Gastrocnemius medialis (tissue), 4 donors: ENCODE measurements at regions not wholly inside any gene's neighbourhood (a gene's known extent, or its start where the extent isn't known, plus 50 kb on each side); places are given as distances from the start of the nearest gene placed in this dataset.
"Not testable (repeated sequence)": the region's sequence is repeated elsewhere in the genome, so short reads cannot be mapped to it uniquely, and the experiment has no call there.

Experiments used
- ATAC-seq, 2 donors: fragments of 150-250 bp; one replicate each; pipeline ENCODE4 v1.9.1; 2016
- DNase-seq, 2 donors: peaks; one replicate each; pipeline ENCODE4 v3.0.0-alpha.2; 2019
- H3K27ac ChIP-seq, 4 donors: fragments of 200-600 bp; sonication (generic); 1 replicate in 1 of 4; 2 replicates in 3 of 4; pipeline ENCODE4 v1.5.1; 2016 to 2018; ENCODE audit warnings: mild to moderate bottlenecking in 2 of 4, moderate library complexity in 1 of 4
- H3K27me3 ChIP-seq, 3 donors: fragments of 200-600 bp; sonication (generic) in 2 of 3; 1 replicate in 1 of 3; 2 replicates in 2 of 3; pipeline versions ENCODE4 v1.5.1 to v1.6.0; 2016 to 2019; ENCODE audit warnings: mild to moderate bottlenecking in 1 of 3, moderate library complexity in 1 of 3
- H3K36me3 ChIP-seq, 2 donors: fragments of 200-600 bp; sonication (generic) in 1 of 2; one replicate each; pipeline ENCODE4 v1.5.1; 2017 to 2018
- H3K4me1 ChIP-seq, 2 donors: fragments of 200-600 bp; sonication (generic) in 1 of 2; one replicate each; pipeline ENCODE4 v1.5.1; 2016 to 2017; ENCODE audit warnings: mild to moderate bottlenecking in 2 of 2
- H3K4me3 ChIP-seq, 4 donors: fragments of 200-600 bp; sonication (generic) in 3 of 4; 1 replicate in 1 of 4; 2 replicates in 3 of 4; pipeline ENCODE4 v1.5.1; 2016 to 2019; ENCODE audit warnings: mild to moderate bottlenecking in 2 of 4
- H3K9me3 ChIP-seq, 3 donors: fragments of 200-600 bp; sonication (generic) in 2 of 3; 1 replicate in 1 of 3; 2 replicates in 2 of 3; pipeline ENCODE4 v1.5.1; 2016 to 2019
- POLR2A ChIP-seq, 2 donors: fragments of 450-650 bp; IDR thresholded peaks; one replicate each; pipeline ENCODE4 v1.6.1; 2017; ENCODE audit warnings: antibody characterized with exemption in 2 of 2, mild to moderate bottlenecking in 2 of 2, moderate library complexity in 2 of 2
- in situ Hi-C, 4 donors: fragments of 200-750 bp; cut with MboI; loops; one replicate each; pipeline versions ENCODE4 v1.15.0 to v1.8.0; 2017; ENCODE audit warnings: low sequenced_read_pairs in 4 of 4
- intact Hi-C: fragments of 100-400 bp; cut with DNase I; formaldehyde crosslinking; loops from one replicate; pipeline ENCODE4 v1.15.1; 2023; ENCODE audit warnings: low total_unique reads
- TF ChIP-seq, protein P1 (sequence below), 5 experiments: fragments of 450-650 bp in 3 of 5; fragments of 200-600 bp in 2 of 5; sonication (generic) in 2 of 5; IDR thresholded peaks in 4 of 5; conservative IDR thresholded peaks in 1 of 5; 1 replicate in 4 of 5; 2 replicates in 1 of 5; pipeline ENCODE4 v1.5.1; 2016 to 2019; ENCODE audit warnings: antibody characterized with exemption in 5 of 5, mild to moderate bottlenecking in 3 of 5, moderate library complexity in 3 of 5

DNA sequence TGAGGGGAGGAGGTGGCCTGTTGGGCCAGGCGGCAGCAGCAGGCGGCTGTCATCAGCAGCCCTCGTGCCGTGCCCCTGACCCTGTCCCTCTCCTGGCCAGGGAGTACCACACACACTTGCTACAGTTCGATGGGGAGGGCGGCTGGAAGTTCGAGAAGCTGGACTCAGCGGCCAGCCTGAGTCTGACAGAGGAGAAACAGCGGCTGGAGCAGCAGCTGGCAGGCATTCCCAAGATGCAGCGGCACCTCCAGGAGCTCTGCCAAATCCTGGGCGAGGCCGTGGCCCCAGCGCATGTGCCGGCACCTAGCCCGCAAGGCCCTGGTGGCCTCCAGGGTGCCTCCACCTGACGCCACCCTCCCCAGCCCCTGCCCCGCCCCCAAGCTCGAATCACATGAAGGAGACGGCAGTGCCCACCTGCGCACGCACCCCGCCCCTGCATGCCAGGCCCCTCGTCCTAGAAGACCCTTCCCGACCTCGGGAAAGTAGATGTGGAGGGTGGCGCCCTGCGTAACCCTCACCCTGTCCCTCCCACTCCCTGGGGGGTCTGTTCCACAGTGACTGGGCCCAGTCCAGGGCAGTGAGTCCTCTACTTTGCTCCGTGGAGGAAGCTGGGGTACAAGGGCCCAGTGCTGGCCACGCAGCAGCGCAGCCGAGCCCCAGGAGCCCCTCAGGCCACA lies 201.9 kb downstream of the CCT8L2 start:
- DNase-seq, in situ Hi-C loops, H3K9me3 ChIP-seq, H3K4me1 ChIP-seq, H3K4me3 ChIP-seq, intact Hi-C loops, ATAC-seq, H3K36me3 ChIP-seq, H3K27ac ChIP-seq: not testable (repeated sequence)
- peaks cover 0 to 14% (median 0%) of the 10 kb centered on the region in 3 donors for H3K27me3 ChIP-seq

GRCh38 chr22:16390046-16390445 lies 202.6 kb downstream of the CCT8L2 start:
- H3K27ac ChIP-seq, H3K4me3 ChIP-seq, in situ Hi-C loops, H3K4me1 ChIP-seq, ATAC-seq, H3K9me3 ChIP-seq, H3K36me3 ChIP-seq, DNase-seq, intact Hi-C loops: not testable (repeated sequence)
- peaks cover 0 to 14% (median 0%) of the 10 kb centered on the region in 3 donors for H3K27me3 ChIP-seq

GRCh38 chr22:16389256-16389655 lies 203.4 kb downstream of the CCT8L2 start:
- in situ Hi-C loops, H3K4me1 ChIP-seq, ATAC-seq: not testable (repeated sequence)

DNA sequence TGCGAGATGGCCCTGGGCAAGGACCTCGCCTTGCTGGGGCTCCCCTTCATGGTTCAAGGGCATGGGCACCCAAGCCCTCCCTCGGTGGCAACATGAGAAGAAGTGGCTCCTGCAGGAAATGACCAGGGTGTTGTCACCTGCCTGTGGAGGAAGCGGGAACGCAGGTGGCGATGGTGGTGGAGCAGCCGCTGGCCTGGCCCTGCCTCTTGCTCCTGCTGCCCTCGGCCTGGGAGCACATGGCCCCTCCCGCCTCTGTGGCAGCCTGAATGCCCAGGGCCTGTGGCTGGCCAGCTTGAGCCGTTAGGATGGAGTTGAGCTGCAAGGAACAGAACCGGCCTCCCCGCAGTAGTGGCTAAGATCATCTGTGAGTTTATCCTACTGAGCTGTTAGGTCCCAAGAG lies 204.0 kb downstream of the CCT8L2 start:
- H3K36me3 ChIP-seq, in situ Hi-C loops, H3K9me3 ChIP-seq, intact Hi-C loops, DNase-seq, H3K4me1 ChIP-seq, H3K27ac ChIP-seq, H3K4me3 ChIP-seq, ATAC-seq: not testable (repeated sequence)
- H3K27me3 ChIP-seq, result peaks cover 0 to 14% (median 0%) of the 10 kb centered on the region in 3 donors

More at GRCh38 chr22:16389256-16389655, 203.4 kb downstream of the CCT8L2 start:
- H3K27ac ChIP-seq, H3K36me3 ChIP-seq, DNase-seq, intact Hi-C loops, H3K4me3 ChIP-seq, H3K9me3 ChIP-seq: not testable (repeated sequence)
- peaks cover 0 to 14% (median 0%) of the 10 kb centered on the region in 3 donors for H3K27me3 ChIP-seq

- H3K9me3 ChIP-seq, intact Hi-C loops, in situ Hi-C loops, H3K27ac ChIP-seq, H3K36me3 ChIP-seq, DNase-seq, H3K4me3 ChIP-seq, H3K4me1 ChIP-seq, ATAC-seq: not testable (repeated sequence)
- peaks cover 0 to 14% (median 0%) of the 10 kb centered on the region in 3 donors for H3K27me3 ChIP-seq
Observed at GRCh38 chr22:16388127-16388526, 204.5 kb downstream of the CCT8L2 start.

DNA sequence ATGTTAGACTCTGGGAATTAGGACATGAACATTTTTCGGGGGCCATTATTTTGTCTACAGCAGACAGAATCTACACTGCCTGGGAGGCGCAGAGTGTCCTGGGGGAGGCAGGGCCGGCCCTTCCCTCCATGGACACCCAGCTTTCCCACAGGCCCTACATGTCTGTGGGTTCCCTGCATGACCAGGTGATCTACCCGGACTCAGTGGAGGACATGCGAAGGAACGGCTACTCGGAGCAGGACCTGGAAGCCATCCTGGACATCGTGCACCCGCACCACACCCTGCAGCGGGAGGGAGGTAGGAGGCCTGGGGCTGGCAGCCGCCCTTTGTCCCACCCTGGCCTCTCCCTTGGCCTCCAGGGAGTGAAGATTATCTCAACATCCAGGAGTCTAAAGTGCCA lies 205.1 kb downstream of the CCT8L2 start:
- H3K36me3 ChIP-seq, ATAC-seq, H3K9me3 ChIP-seq, intact Hi-C loops, DNase-seq, H3K27ac ChIP-seq, H3K4me1 ChIP-seq, H3K4me3 ChIP-seq, in situ Hi-C loops: not testable (repeated sequence)
- peaks cover 0 to 14% (median 0%) of the 10 kb centered on the region in 3 donors for H3K27me3 ChIP-seq

DNA sequence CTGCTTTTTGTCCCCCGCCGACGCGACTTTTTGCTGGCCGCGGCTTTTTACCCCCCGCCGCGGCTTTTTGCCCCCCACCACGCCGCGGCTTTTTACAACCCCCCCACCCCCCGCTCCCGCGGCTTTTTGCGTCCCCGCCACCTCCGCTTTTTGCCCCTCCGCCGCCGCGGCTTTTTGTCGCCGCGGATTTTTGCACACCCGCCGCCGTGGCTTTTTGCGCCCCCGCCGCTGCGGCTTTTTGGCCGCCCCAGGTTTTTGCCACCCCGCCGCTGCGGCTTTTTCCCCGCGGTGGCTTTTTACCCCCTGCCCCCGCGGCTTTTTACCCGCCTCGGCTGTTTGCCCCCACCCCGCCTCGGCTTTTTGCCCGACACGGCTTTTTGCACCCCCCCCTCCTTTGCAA lies 205.5 kb downstream of the CCT8L2 start:
- in situ Hi-C loops (no loop called here), intact Hi-C loops (no loop called here)
- H3K9me3 ChIP-seq, result no peaks in the 10 kb centered on the region
- DNase-seq (no peak), ATAC-seq (no peak)
- no peaks in the 10 kb centered on the region for H3K36me3 ChIP-seq
- H3K4me1 ChIP-seq, result no peaks in the 10 kb centered on the region
- H3K4me3 ChIP-seq, result peak overlapping the region in 1 of 4 donors; percentile 27
- peaks cover 0 to 14% (median 0%) of the 10 kb centered on the region in 3 donors for H3K27me3 ChIP-seq
- TF ChIP-seq, protein P1, sequence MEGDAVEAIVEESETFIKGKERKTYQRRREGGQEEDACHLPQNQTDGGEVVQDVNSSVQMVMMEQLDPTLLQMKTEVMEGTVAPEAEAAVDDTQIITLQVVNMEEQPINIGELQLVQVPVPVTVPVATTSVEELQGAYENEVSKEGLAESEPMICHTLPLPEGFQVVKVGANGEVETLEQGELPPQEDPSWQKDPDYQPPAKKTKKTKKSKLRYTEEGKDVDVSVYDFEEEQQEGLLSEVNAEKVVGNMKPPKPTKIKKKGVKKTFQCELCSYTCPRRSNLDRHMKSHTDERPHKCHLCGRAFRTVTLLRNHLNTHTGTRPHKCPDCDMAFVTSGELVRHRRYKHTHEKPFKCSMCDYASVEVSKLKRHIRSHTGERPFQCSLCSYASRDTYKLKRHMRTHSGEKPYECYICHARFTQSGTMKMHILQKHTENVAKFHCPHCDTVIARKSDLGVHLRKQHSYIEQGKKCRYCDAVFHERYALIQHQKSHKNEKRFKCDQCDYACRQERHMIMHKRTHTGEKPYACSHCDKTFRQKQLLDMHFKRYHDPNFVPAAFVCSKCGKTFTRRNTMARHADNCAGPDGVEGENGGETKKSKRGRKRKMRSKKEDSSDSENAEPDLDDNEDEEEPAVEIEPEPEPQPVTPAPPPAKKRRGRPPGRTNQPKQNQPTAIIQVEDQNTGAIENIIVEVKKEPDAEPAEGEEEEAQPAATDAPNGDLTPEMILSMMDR (IDR thresholded peaks at IDR 0.05 in 4 of 5, conservative IDR thresholded peaks at IDR 0.05 in 1 of 5), result no peak
- no peak for TF ChIP-seq POLR2A (IDR thresholded peaks at IDR 0.05)
- no peak overlapping the region for H3K27ac ChIP-seq

- ATAC-seq, result not testable (repeated sequence)
Observed at GRCh38 chr22:16361328-16361727, 231.3 kb downstream of the CCT8L2 start.

GRCh38 chr22:16352637-16353036 lies 240.0 kb downstream of the CCT8L2 start:
- H3K9me3 ChIP-seq, H3K27me3 ChIP-seq, H3K36me3 ChIP-seq, intact Hi-C loops, in situ Hi-C loops, H3K27ac ChIP-seq, H3K4me1 ChIP-seq, DNase-seq, H3K4me3 ChIP-seq: not testable (repeated sequence)
- ATAC-seq, result peak in 1 of 2 donors; percentile 82

More at GRCh38 chr22:16361328-16361727, 231.3 kb downstream of the CCT8L2 start:
- H3K27me3 ChIP-seq, H3K4me1 ChIP-seq, intact Hi-C loops, DNase-seq, in situ Hi-C loops, H3K9me3 ChIP-seq, H3K36me3 ChIP-seq, H3K27ac ChIP-seq, H3K4me3 ChIP-seq: not testable (repeated sequence)

DNA sequence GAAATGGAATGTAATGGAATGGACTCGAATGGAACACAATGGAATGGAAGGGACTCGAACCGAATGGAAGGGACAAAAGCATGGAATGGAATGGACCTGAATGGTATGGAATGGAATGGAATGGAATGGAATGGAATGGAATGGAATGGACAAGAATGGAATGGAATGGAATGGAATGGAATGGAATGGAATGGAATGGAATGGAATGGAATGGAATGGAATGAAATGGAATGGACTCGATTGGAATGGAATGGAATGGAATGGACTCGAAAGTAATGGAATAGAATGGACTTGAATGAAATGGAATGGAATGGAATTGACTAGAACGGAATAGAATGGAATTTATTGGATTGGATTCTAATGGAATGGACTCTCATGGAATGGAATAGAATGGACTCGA lies 245.5 kb downstream of the CCT8L2 start:
- DNase-seq, H3K4me3 ChIP-seq, in situ Hi-C loops, H3K36me3 ChIP-seq, H3K27ac ChIP-seq, H3K27me3 ChIP-seq, H3K4me1 ChIP-seq, H3K9me3 ChIP-seq, ATAC-seq, intact Hi-C loops: not testable (repeated sequence)

DNA sequence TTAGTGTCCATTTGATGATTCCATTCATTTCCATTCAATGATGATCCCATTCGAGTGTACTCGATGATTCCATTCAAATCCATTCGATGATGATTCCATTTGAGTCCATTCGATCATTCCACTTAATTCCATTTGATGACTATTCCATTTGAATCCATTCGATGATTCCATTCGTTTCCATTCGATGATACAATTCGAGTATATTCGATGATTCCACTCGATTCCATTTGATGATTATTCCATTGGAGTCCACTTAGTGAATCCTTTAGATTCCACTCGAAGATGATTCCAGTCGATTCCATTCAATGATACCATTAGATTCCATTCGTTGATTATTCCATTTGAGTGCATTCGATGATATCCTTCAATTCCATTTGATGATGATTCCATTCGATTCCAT lies 277.0 kb downstream of the CCT8L2 start:
- H3K4me3 ChIP-seq, H3K36me3 ChIP-seq, intact Hi-C loops, H3K4me1 ChIP-seq, ATAC-seq, DNase-seq, in situ Hi-C loops, H3K27me3 ChIP-seq, H3K27ac ChIP-seq, H3K9me3 ChIP-seq: not testable (repeated sequence)
